ENCODE measurements at regions not wholly inside any gene's neighbourhood (a gene's known extent, or its start where the extent isn't known, plus 50 kb on each side); places are given as distances from the start of the nearest gene placed in this dataset.

DNA sequence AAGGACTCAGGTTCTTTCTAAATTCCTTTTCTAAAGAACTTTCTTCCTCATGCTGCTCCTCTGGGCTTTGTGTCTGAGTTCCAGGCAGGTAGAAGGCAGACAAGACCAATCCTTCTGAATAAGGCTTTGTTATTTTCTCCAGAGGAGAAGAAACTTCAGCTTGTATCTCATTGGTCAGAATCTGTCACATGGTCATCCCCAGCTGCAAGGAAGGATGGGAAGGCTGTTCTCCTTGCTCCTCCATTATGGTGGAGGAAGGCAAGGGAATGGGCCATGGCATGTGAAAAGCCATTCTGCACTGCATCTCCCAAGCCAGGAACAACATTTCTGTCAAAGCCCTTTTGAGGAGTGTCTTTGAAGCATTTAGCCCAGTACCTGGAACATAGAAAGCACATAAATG is 50.6 kb upstream of the NTPCR start:
- Histone ChIP-seq H3K4me2 (ENCODE audit: low read depth, low read length, poor library complexity, severe bottlenecking) (no peak overlapping the region), H3K79me2 (ENCODE audit: insufficient read depth, low read length) (no peaks in the 10 kb centered on the region), H4K20me1 (ENCODE audit: low read depth, low read length) (no peaks in the 10 kb centered on the region), H2AFZ (ENCODE audit: low read depth, low read length, severe bottlenecking) (no peak overlapping the region), H3K9me2 (replicated peaks; ENCODE audit: insufficient read depth, low read length) (no peaks in the 10 kb centered on the region), H3F3A (ENCODE audit: insufficient read depth) (no peaks in the 10 kb centered on the region), H3K4me3 (ENCODE audit: insufficient read depth, low read length, poor library complexity, severe bottlenecking) (no peak overlapping the region), H3K9me3 (ENCODE audit: insufficient read depth, low read length) (no peaks in the 10 kb centered on the region), H3K9ac (ENCODE audit: low read length) (no peak overlapping the region), H3K27ac (ENCODE audit: low read depth, low read length) (no peak overlapping the region), H3K27me3 (ENCODE audit: low read length) (no peaks in the 10 kb centered on the region), H3K36me3 (ENCODE audit: low read length) (no peaks in the 10 kb centered on the region)
- no peak for TF ChIP-seq EZH2phosphoT487 (conservative IDR thresholded peaks at IDR 0.05; ENCODE audit: low read length)
- TF ChIP-seq, protein P1, sequence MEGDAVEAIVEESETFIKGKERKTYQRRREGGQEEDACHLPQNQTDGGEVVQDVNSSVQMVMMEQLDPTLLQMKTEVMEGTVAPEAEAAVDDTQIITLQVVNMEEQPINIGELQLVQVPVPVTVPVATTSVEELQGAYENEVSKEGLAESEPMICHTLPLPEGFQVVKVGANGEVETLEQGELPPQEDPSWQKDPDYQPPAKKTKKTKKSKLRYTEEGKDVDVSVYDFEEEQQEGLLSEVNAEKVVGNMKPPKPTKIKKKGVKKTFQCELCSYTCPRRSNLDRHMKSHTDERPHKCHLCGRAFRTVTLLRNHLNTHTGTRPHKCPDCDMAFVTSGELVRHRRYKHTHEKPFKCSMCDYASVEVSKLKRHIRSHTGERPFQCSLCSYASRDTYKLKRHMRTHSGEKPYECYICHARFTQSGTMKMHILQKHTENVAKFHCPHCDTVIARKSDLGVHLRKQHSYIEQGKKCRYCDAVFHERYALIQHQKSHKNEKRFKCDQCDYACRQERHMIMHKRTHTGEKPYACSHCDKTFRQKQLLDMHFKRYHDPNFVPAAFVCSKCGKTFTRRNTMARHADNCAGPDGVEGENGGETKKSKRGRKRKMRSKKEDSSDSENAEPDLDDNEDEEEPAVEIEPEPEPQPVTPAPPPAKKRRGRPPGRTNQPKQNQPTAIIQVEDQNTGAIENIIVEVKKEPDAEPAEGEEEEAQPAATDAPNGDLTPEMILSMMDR (IDR thresholded peaks at IDR 0.05; ENCODE audit: insufficient read depth, low read length, poor library complexity, severe bottlenecking): no peak
